Adrenal gland (tissue), 5 donors: ENCODE measurements at regions not wholly inside any gene's neighbourhood (a gene's known extent, or its start where the extent isn't known, plus 50 kb on each side); places are given as distances from the start of the nearest gene placed in this dataset.

ENCODE experiments used
- CTCF ChIP-seq, 6 experiments: fragments of 450-650 bp in 4 of 6; fragments of 200-600 bp in 2 of 6; sonication (generic) in 1 of 6; IDR thresholded peaks; 1 replicate in 5 of 6; 2 replicates in 1 of 6; pipeline versions ENCODE4 v1.5.1 to v1.8.0; 2016 to 2021; ENCODE audit warnings: antibody characterized with exemption in 6 of 6, mild to moderate bottlenecking in 2 of 6, moderate library complexity in 1 of 6
- POLR2A ChIP-seq, 2 donors: fragments of 450-650 bp; IDR thresholded peaks; one replicate each; pipeline ENCODE4 v1.6.1; 2017; ENCODE audit warnings: antibody characterized with exemption in 2 of 2, mild to moderate bottlenecking in 2 of 2, moderate library complexity in 1 of 2
- donor health status: DM: no; HTN: no; CAD: no.

- TF ChIP-seq CTCF (IDR thresholded peaks at IDR 0.05), result no peak
- TF ChIP-seq POLR2A (IDR thresholded peaks at IDR 0.05), result no peak
Observed at GRCh38 chr17:71276079-71276478, 844.7 kb upstream of the SOX9 start.
